Amygdala (tissue), 56 donors: ENCODE measurements at regions not wholly inside any gene's neighbourhood (a gene's known extent, or its start where the extent isn't known, plus 50 kb on each side); places are given as distances from the start of the nearest gene placed in this dataset.

ENCODE experiments used
- DNase-seq, 56 donors: peaks; one replicate each; lab custom pipeline; 2025; lab: John Stamatoyannopoulos, UW

DNA sequence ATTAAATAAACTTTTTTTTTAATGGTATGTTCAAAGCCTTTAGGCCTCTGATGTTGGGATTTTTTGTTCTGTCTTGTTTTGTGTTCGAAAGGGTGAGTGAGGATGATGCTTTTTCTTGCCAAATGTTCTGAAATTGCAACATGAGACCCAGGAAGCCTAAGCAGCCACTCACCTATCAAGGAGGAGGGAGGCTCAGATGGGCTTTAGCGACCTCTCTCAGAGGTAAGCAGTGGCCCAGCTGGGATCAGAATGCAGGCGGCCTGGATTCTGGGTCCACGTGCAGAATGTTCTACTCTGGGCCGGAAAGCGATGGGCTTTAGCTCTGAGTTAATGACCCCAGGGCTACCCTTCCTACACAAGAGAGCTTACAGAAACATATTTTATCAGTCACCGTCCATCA is 386.6 kb downstream of the SOX9 start:
- DNase-seq = no peak

DNA sequence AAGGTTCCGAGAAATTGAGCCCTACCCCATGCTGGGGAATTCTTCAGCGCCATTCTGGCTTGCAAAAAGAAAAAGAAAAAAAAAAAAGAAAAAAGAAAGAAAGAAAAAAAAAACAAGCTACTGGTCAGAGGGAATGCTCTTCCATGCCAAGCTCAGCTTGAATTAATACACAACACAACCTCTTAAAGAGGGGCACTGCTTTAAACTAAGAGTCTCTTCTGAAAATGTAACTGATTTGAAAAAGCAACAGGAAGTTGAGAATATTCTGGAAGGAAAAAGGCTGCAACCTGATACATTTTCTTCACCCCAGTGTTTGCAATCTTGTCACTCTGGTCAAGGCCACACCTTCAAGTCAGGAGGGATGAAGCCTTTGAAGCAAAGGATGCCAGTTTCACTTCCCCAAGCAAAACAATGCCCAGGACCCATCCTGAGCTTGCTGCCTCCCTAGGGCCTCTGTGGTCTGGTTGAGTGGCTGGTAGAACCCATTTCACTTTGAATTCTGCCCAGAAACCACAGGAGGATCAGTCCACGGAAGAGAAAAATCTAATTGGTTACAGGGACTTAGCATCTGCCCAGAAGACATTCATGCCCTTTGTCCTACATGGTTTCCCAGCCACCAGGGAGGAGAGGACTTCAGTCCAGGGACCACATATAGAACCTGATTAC is 389.7 kb downstream of the SOX9 start:
- DNase-seq = no peak

DNA sequence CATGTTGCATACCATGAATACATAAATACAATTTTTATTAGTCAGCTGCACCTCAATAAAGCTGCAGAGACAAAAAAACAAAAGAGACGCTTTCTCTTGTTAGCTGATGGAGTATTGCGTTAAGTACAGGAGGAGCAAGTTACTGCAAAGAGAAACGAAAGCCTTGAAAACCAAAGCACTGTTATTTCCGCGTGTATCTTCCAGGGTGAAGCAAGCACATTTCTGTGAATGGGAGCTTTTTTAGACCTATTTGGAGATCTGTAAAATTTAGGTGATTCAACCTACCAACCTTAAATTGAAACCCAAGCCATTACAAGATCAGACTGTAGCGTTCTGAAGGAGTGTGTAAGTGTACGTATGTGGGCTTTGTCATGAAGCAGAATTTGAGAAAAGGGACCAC is 390.4 kb downstream of the SOX9 start:
- DNase-seq = no peak

DNA sequence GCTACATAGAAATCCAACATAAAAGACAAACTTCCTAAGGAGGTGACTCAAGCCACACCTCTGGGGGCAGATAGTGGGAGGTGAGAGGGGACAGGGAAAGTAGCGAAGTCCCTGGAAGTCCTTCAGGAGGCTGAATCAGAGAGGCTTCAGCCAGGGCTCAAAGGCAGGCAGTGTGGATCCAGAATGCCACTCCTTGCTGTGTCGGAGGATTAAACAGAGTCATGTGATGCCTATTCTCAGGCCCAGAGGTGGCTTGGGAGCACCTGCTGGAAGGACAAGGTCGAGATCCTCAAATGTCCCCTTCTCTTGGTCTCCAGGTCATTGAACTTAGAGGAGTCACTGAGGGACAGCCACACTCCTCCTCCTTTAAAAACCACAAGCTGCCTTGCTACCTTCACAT is 391.1 kb downstream of the SOX9 start:
- DNase-seq = no peak

DNA sequence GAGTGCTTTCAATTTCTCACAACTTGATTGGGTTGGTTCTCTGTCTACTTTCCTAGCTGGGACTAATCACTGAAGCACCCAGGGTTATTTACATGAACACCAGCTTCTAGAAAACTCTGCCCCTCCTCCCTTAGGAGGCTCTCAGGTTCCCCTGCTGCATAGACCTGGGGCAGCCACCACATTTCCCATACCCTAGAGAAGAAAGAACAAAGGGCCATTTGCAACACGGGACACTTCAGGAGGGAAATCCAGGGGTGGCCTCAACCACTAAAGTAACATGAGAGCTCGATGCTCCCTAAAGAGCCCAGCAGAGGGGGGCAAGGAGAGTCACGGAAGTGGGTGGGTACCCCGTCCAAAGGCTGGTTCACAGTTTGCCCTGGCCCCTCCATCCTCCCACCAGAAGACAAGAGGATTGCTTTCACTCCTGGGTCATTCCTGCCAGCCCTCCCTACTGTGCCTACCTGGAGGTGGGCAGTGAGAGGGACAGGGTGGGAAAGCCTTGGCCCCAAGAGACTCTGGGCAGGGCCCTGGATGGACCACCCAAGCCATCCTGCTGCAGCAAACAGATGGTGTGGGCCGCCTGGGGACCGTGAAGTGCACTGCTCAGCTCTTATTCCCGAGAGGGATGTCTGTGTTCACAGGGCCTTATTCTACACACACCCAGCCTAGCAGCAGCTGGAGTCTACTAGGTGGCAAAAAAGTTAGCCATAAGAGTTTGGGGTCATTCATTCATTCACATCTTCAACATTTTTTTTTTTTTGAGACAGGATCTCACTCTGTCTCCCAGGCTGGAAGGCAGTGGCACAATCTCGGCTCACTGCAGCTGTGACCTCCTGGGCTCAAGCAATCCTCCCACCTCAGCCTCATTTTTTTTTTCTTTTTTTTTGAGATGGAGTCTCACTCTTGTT is 392.1 kb downstream of the SOX9 start:
- DNase-seq = no peak

DNA sequence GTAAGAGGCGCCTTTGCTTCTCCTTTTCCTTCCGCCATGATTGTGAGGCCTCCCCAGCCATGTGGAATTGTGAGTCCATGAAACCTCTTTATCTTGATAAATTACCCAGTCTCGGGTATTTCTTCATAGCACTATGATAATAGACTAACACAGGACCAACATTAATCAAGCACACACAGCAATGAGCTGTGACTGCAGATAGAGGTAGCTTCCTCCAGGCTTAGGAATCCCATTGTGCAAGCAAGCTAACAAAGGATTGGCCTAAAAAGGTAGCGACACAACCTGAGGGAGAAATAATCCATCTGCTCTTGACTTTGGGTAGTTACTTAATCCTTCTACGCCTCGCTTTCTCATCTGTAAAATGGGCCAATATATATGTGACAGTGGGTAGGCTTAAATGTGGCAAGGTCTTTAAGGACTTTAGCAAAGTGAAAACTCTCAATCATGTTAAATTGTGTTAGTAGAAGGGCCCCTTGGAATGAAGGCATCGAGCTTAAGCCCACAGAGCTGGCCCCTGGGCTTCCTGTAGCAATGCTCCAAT is 393.6 kb downstream of the SOX9 start:
- DNase-seq = no peak

DNA sequence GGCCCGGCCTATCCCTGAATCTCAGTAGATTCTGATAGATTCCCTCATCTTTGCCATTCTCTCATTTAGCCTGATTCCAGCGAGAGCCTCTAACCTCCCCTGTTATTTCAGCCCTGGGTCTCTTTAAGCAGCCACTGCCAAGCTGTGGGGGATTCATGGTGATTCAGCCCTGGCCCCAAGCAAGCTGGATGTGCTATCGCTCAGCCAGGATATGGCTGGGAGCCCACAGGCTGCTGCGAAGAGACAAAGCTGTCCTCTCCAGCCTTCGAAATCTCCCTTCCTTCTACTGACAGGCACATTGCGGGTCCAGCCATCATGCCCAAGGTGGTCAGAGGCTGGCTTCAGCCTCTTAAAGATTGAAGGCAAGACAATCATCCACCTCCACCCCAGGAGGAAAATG is 394.1 kb downstream of the SOX9 start:
- DNase-seq = peak in 20 of 56 donors; percentile 8 to 53 (median 34)

DNA sequence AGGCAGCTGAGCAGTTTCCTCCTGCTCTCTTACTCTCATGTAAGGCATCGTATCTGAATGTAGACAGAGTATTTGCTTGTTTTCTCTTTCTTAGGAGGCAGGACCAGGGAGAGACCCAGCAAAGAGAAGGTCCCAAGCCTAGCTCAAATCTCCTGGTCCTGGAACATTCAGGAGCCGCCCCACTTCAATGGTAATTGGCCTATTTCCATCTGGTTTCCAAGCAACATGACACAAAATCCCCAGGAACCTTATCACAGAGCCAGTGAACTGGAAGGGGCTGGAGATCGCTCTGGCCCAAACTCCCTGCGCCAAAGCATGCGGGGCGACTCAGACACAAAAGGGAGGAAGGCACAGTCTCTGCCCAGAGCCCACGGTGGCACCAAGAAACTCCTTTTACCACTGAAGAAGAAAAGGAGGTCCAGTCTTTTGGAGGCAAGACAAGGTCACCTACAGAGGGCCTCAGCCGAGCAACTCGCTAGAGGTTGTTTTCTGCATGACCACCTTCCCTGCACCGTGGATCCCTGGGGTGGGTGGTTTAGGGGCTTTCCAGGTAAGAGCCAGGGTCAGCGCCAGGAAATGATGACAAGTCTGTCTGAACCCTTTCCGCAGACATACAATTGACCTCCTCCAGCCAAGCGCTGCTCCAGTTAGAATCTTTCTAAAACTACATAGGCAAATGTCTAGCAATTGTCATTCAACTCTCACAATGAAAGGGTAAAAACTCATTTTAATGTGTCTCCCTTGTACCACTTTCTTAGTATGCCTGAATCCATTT is 394.7 kb downstream of the SOX9 start:
- DNase-seq = peak in 10 of 56 donors; percentile 5 to 53 (median 18)

DNA sequence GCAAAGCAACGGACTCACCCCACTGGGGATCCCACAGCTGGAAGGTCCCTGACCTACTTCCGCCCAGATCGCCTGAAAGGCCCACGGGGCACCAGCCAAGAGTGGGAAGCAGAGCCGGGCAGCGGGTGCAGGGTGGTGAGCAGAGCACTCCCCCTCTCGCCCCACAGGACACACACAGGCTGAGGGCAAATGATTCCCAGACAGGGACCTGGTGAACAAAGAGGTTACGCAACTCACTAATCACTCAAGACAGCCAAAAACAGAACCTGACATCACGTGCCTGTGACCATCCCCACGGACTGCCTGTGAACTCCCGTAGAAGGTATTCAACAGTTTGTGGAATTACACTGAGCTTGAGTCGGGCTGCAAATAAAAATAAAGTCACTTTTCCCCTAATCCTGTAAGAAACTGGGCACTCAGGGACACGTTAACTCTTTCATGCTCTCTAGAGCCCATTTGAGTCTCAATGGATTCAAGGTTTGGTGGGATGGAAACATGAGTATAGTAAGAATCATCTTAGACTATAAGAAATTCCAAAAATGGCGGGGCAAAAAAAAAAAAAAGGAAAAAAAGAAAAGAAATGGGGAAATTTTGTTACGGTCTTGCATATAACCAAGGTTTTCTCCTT is 396.1 kb downstream of the SOX9 start:
- peak in 16 of 56 donors; percentile 8 to 45 (median 26) for DNase-seq

DNA sequence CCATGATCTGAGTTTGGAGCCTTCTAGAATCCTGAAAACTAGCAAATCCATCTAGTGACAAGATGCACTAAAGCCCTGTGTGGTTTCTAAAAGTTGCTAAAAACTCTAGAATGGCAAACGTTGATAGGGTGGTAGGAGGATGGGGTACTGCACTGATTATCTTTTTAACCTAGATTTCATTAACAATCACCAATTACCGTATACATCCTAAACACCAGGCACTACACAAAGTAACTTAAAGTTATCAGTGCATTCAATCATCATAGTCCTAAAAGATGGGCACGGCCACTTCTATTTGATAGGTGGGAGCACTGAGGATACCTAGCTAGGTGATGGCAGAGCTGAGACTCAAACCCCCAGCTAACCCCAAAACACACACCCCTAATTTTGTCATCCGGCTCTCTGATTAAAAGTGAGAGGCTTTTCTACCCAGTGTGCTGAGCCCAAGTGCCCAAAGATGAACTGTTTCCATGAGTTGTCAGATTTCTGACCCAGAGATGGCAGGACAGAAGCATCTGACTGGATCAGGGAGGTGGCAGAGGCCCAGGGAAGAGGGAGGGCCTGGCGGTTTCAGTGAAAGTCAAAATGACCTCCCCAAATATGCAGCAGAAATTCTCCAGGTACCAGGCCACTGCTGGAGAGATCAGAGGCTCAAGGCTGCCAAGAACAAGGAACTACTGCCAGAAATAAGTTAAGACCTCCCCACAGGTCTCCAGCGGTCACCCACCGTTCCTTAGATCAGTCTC is 396.8 kb downstream of the SOX9 start:
- no peak for DNase-seq

DNA sequence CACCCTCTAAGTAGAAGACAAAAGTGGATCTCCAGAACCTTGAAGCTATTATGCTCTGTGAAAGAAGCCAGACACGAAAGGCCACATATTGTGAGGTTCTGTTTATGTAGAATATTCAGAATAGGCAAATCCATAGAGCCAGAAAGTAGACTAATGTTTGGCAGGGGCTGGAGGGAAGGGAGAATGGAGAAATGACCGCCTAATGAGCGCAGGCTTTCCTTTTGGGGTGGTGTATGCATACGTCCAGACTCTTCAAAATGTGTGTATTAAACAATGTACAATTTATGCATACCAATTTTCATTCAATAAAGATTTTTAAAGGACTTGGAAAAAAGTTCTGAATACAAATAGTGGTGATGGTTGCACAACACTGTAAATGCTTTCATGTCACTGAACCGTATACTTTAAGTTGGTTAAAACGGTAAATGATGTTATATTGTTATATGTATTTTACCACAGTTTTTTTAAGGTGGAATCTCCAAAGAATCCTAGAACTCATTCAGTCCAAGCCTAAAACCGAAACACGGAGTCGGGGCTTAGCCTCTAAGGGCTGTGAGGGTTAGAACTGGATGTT is 397.4 kb downstream of the SOX9 start:
- DNase-seq = no peak

DNA sequence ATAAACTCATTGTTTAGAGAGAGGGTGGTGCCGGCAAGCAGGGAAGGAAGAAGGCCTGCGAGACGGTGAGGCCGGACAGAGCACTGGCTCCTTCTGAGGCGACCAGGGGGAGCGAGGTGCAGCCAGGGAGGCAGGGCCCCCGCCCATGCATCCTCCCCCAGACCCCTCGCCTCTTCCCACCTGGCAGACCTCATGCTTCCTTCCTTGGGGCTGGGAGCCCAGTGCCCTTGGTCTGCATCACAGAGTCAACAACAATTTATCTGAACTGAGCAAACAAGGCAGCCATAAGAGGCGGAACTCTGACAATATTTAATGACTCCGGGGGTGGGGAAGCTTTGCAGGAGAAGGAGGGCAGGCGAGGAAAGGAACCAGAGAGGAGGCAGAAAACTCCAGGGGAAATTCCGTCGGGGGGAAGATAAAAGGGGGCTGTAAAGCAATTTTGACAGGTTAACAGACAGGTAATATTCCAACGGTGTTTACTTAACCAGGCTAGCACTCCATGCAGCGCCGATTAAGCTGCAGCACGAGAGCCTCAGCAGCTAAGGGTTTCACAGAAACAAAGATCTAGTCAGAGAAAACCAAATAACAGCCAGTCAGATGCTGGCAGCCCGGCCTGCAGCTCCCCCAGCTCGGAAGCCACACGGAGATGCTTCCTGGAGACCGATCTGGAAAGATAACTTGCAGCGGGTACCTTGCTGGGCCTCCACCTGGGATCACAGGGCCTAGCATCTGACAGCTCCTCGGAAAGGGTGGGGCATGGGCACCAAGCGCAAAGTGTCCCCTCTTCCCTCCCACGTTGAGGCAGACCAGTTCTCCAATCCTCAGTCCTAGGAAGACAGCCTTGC is 398.2 kb downstream of the SOX9 start:
- peak in 3 of 56 donors; percentile 8 to 24 (median 12) for DNase-seq

DNA sequence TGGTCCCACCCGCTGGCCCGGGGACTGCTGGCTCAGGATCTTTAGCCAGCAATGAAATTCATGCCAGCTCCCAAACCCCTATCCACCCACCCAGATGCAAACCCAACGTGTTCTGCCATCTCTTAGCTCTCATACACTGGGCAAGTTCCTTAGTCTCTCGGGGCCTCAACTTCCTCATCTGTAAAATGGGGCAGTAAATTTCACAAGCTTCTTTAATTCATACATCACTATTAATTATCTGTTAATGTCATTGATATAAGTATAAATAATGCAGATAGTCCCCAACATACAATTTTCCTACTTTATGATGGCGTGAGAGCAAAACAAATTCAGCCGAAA is 398.7 kb downstream of the SOX9 start:
- no peak for DNase-seq

DNA sequence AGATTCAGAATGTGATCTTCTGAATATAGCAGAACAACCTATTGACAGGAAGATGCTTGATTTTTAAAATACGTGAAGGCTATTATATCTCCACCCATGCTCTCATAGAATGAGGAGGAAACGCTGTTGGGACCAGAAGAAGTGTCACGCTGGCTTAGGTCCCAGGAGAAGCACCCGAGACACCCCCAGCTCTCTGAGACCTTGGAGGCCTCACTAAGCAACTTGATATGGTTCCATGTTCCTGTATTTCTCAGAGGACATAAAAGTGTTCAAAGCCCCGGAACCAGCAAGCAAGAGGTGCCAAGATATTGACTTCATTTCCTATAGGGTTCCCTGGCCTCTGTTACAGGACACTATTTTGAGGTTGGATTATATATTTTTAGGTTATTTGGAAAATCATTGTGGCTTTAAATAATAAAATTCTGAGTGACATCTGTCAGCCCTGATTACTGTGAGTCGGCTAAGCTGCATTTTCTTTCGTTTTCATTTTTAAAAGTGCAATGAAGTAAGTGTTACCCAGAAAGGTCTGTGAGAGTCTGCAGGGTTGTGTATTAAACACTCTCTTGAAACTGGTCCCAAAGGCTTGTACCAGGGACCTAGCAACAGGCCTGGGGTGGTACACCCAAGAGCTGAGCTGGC is 400.0 kb downstream of the SOX9 start:
- no peak for DNase-seq

DNA sequence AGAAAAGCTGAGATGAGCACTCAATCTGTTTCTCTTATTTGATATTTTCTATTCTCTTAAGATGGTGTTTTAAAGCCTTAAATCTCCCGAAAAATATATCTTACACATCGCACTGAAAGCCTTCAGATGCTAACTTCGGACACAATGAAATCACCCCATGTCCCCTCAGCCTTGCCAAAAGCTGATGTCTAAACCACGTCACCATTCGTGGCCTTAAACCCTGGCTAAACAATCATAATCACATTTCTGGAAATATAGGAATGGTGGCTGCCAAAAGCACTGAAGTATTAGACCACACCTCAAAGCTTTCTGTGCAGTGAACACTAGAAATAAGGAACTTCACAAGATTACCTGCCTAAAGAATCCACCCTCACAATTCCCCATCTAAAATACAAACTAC is 402.7 kb downstream of the SOX9 start:
- no peak for DNase-seq

DNA sequence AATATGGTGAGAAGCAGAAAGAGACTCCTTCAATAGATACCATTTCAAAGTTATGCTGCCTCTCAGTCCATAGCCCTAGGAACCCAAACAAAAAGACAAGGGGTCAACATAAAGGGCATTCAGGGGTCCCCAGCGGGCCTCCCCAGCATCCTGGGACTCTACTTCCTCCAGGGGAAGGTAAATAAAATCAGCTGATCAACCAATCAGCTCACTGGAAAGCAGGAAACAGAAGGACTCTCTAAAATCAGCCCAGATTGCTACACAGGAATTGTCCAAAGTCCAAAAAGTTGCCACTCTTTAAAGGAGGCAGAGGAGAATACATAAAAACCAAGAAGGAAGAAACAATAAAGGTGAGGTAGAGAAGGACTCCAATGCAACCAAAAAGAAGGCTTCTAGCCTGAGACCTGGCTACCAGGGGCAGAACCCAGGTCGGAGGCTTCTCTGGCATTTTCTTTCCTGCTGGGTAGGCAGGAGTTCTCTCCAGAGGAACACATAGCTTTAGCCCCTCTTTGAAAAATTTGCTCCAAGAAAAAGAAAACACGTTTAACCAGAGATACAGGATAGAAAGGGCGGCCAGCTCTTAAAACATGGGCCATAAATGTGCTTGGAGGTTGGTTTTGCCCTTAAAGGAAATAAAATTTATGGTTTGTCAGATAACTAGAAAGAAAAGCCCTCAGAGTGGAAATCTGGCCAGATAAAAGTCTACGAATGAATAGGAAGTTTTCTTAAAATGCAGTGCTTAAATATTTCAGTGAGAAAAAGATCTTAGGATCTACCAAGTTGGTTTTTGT is 404.6 kb downstream of the SOX9 start:
- no peak for DNase-seq

DNA sequence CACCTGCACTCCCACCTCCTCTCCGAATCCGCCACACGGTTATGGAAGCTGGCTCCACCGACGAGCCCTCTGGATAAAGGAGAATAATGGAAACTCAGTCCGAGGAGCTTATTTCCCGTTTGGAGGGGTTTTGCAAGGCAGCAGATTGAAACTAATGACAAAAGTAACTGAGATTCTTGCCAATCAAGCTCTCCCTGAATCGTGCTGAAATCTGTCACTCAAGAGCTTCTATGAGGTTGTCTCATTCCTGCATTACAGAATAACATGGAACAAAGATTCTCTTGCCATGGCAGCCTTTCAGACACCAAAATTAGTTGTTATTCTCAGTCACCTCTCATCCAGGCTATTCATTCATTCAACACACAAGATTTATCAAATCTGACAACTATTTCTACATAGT is 405.9 kb downstream of the SOX9 start:
- no peak for DNase-seq
